WTC11 (cell line): ENCODE measurements at regions not wholly inside any gene's neighbourhood (a gene's known extent, or its start where the extent isn't known, plus 50 kb on each side); places are given as distances from the start of the nearest gene placed in this dataset.
"Not testable (repeated sequence)": the region's sequence is repeated elsewhere in the genome, so short reads cannot be mapped to it uniquely, and the experiment has no call there.

Experiments used
- ATAC-seq: fragments of 200-7000 bp; cut with Tn5 transposase; 2 replicates; pipeline ENCODE4 v1.10.0; 2021; ENCODE audit warnings: mild to moderate bottlenecking, moderate library complexity
- CTCF ChIA-PET: fragments of 300-600 bp; sonication (Branson Sonifier 250); formaldehyde crosslinking; loops from one replicate; lab custom pipeline; 2021; ENCODE audit warnings: antibody characterized with exemption; lab: Charles Lee
- POLR2A ChIA-PET: fragments of 350-600 bp; sonication (Branson Sonifier 250); formaldehyde crosslinking; loops from one replicate; lab custom pipeline; 2021; ENCODE audit warnings: antibody characterized with exemption; lab: Charles Lee
- DNase-seq: peaks from one replicate; pipeline ENCODE4 v3.0.0; 2021; ENCODE audit warnings: low spot score
- H3K27ac Mint-ChIP-seq: 2 replicates; pipeline ENCODE4 v1.8.0; 2021; ENCODE audit warnings: mixed read lengths
- H3K27me3 Mint-ChIP-seq: 2 replicates; pipeline ENCODE4 v1.8.0; 2021; ENCODE audit warnings: low read depth, mild to moderate bottlenecking, moderate library complexity, mixed read lengths
- H3K36me3 Mint-ChIP-seq: 2 replicates; pipeline ENCODE4 v1.8.0; 2021; ENCODE audit warnings: mixed read lengths
- H3K4me1 Mint-ChIP-seq: 2 replicates; pipeline ENCODE4 v1.8.0; 2022; ENCODE audit warnings: mixed read lengths
- H3K4me3 Mint-ChIP-seq: 2 replicates; pipeline ENCODE4 v1.8.0; 2021; ENCODE audit warnings: mild to moderate bottlenecking, moderate library complexity, mixed read lengths
- H3K9me3 Mint-ChIP-seq: 2 replicates; pipeline ENCODE4 v1.8.0; 2021; ENCODE audit warnings: mixed read lengths
- CDX4 ChIP-seq: fragments of 250-450 bp; sonication (Bioruptor Pico); IDR thresholded peaks from 2 replicates; pipeline ENCODE4 v1.9.0; 2021; ENCODE audit warnings: moderate library complexity, mild to moderate bottlenecking, inconsistent platforms, borderline replicate concordance
- EMX1 ChIP-seq: fragments of 250-450 bp; sonication (Bioruptor Pico); IDR thresholded peaks from 2 replicates; pipeline ENCODE4 v1.8.0; 2021; ENCODE audit warnings: mild to moderate bottlenecking
- IRF1 ChIP-seq: sonication (generic); formaldehyde crosslinking; IDR thresholded peaks from 2 replicates; pipeline ENCODE4 v1.8.0; 2023; ENCODE audit warnings: missing genetic modification reagents
- IRF2 ChIP-seq: sonication (generic); formaldehyde crosslinking; IDR thresholded peaks from 2 replicates; pipeline ENCODE4 v1.8.0; 2022; ENCODE audit warnings: low read depth, missing genetic modification reagents, borderline replicate concordance
- JAZF1 ChIP-seq: fragments of 250-450 bp; sonication (Bioruptor Pico); IDR thresholded peaks from 2 replicates; pipeline ENCODE4 v1.9.0; 2021; ENCODE audit warnings: moderate library complexity, mild to moderate bottlenecking, inconsistent platforms
- KAT7 ChIP-seq: sonication (generic); formaldehyde crosslinking; IDR thresholded peaks from 2 replicates; pipeline ENCODE4 v1.8.1; 2023; ENCODE audit warnings: missing genetic modification reagents, mild to moderate bottlenecking, borderline replicate concordance
- MXD4 ChIP-seq: fragments of 250-450 bp; sonication (Bioruptor Pico); IDR thresholded peaks from 2 replicates; pipeline ENCODE4 v1.8.0; 2021; ENCODE audit warnings: mild to moderate bottlenecking, moderate library complexity, borderline replicate concordance
- NR2C2 ChIP-seq: sonication (generic); formaldehyde crosslinking; IDR thresholded peaks from 2 replicates; pipeline ENCODE4 v1.8.0; 2022; ENCODE audit warnings: mild to moderate bottlenecking, missing genetic modification reagents
- NR3C1 ChIP-seq: sonication (generic); formaldehyde crosslinking; conservative IDR thresholded peaks from 2 replicates; pipeline ENCODE4 v1.8.1; 2023; ENCODE audit warnings: low read depth, mild to moderate bottlenecking, missing genetic modification reagents
- SOX15 ChIP-seq: fragments of 250-450 bp; sonication (Bioruptor Pico); IDR thresholded peaks from 2 replicates; pipeline ENCODE4 v1.9.0; 2021; ENCODE audit warnings: mild to moderate bottlenecking
- STAT6 ChIP-seq: sonication (generic); formaldehyde crosslinking; conservative IDR thresholded peaks from 2 replicates; pipeline ENCODE4 v1.8.1; 2023; ENCODE audit warnings: mild to moderate bottlenecking, low read depth, missing genetic modification reagents, moderate library complexity
- TP53 ChIP-seq: sonication (generic); formaldehyde crosslinking; IDR thresholded peaks from 2 replicates; pipeline ENCODE4 v1.8.1; 2023; ENCODE audit warnings: mild to moderate bottlenecking, missing genetic modification reagents
- USF2 ChIP-seq: sonication (generic); formaldehyde crosslinking; IDR thresholded peaks from 2 replicates; pipeline ENCODE4 v1.8.1; 2023; ENCODE audit warnings: mild to moderate bottlenecking, missing genetic modification reagents, moderate library complexity
- ZBTB21 ChIP-seq: sonication (generic); formaldehyde crosslinking; IDR thresholded peaks from 2 replicates; pipeline ENCODE4 v1.8.1; 2023; ENCODE audit warnings: mild to moderate bottlenecking, missing genetic modification reagents, borderline replicate concordance
- ZNF121 ChIP-seq: sonication (generic); formaldehyde crosslinking; IDR thresholded peaks from 2 replicates; pipeline ENCODE4 v1.8.0; 2023; ENCODE audit warnings: missing genetic modification reagents
- ZNF232 ChIP-seq: sonication (generic); formaldehyde crosslinking; IDR thresholded peaks from 2 replicates; pipeline ENCODE4 v1.8.0; 2022; ENCODE audit warnings: mild to moderate bottlenecking, missing genetic modification reagents
- ZNF263 ChIP-seq: sonication (generic); formaldehyde crosslinking; IDR thresholded peaks from 2 replicates; pipeline ENCODE4 v1.8.1; 2022; ENCODE audit warnings: low read depth, mild to moderate bottlenecking, moderate library complexity, missing genetic modification reagents
- ZNF423 ChIP-seq: fragments of 250-450 bp; sonication (Bioruptor Pico); IDR thresholded peaks from 2 replicates; pipeline ENCODE4 v2.1.2; 2022; ENCODE audit warnings: mild to moderate bottlenecking, moderate library complexity
- ZNF532 ChIP-seq: fragments of 250-450 bp; sonication (Bioruptor Pico); IDR thresholded peaks from 2 replicates; pipeline ENCODE4 v1.9.0; 2021; ENCODE audit warnings: mild to moderate bottlenecking, borderline replicate concordance

GRCh38 chr1:187942986-187943385 is 1114.2 kb downstream of the PLA2G4A start:
- ChIA-PET POLR2A (no interaction called here), CTCF (no interaction called here)
- H3K4me1 Mint-ChIP-seq, result peaks cover 5% of the 10 kb centered on the region
- TF ChIP-seq ZNF232 (no peak), EMX1 (no peak), IRF1 (CRISPR knock-in tag) (no peak), KAT7 (CRISPR knock-in tag) (no peak), JAZF1 (CRISPR knock-in tag) (no peak), MXD4 (CRISPR knock-in tag) (no peak), ZBTB21 (CRISPR knock-in tag) (no peak), ZNF121 (CRISPR knock-in tag) (no peak)
- H3K27me3 Mint-ChIP-seq, result no peaks in the 10 kb centered on the region
- no peak overlapping the region for H3K27ac Mint-ChIP-seq
- ATAC-seq (peak; percentile 22), DNase-seq (no peak)
- peaks cover 18% of the 10 kb centered on the region for H3K36me3 Mint-ChIP-seq
- peaks cover 34% of the 10 kb centered on the region for H3K9me3 Mint-ChIP-seq
- no peak overlapping the region for H3K4me3 Mint-ChIP-seq

- H3K27ac Mint-ChIP-seq, result no peak overlapping the region
- POLR2A ChIA-PET, result no interaction called here
- H3K4me3 Mint-ChIP-seq, result no peak overlapping the region
- TF ChIP-seq SOX15 (no peak), CDX4 (no peak), ZNF423 (CRISPR knock-in tag) (no peak), TP53 (CRISPR knock-in tag) (no peak), NR3C1 (CRISPR knock-in tag) (no peak), NR2C2 (no peak), USF2 (CRISPR knock-in tag) (no peak), IRF2 (CRISPR knock-in tag) (no peak), ZNF121 (CRISPR knock-in tag) (no peak), ZNF263 (CRISPR knock-in tag) (no peak), ZNF532 (CRISPR knock-in tag) (no peak), STAT6 (CRISPR knock-in tag) (no peak), IRF1 (CRISPR knock-in tag) (no peak)
- TF ChIP-seq, all 79 proteins: peak for 0
- DNase-seq (no peak), ATAC-seq (no peak)
- Mint-ChIP-seq H3K4me1 (peaks cover 5% of the 10 kb centered on the region), H3K36me3 (peaks cover 18% of the 10 kb centered on the region), H3K9me3 (peaks cover 40% of the 10 kb centered on the region), H3K27me3 (no peaks in the 10 kb centered on the region)
- CTCF ChIA-PET, result no interaction called here
Observed at GRCh38 chr1:187943606-187944403, 1115.1 kb downstream of the PLA2G4A start.

GRCh38 chr1:187946661-187947060 is 1117.9 kb downstream of the PLA2G4A start:
- H3K4me3 Mint-ChIP-seq, H3K4me1 Mint-ChIP-seq, ATAC-seq, H3K27ac Mint-ChIP-seq, CTCF ChIA-PET, H3K27me3 Mint-ChIP-seq, DNase-seq, POLR2A ChIA-PET: not testable (repeated sequence)
- peaks cover 54% of the 10 kb centered on the region for H3K9me3 Mint-ChIP-seq
- peaks cover 28% of the 10 kb centered on the region for H3K36me3 Mint-ChIP-seq
